GM19351 (cell line): ENCODE measurements at regions not wholly inside any gene's neighbourhood (a gene's known extent, or its start where the extent isn't known, plus 50 kb on each side); places are given as distances from the start of the nearest gene placed in this dataset.

Source experiments
- ATAC-seq: cut with Tn5 transposase; IDR thresholded peaks from one replicate; pipeline ENCODE4 v1.9.1; 2021; ENCODE audit warnings: mild to moderate bottlenecking, moderate library complexity; ENCODE audit not compliant: unreplicated experiment

GRCh38 chr2:15834381-15835031 lies 105.8 kb upstream of the MYCN start:
- ATAC-seq = no peak

DNA sequence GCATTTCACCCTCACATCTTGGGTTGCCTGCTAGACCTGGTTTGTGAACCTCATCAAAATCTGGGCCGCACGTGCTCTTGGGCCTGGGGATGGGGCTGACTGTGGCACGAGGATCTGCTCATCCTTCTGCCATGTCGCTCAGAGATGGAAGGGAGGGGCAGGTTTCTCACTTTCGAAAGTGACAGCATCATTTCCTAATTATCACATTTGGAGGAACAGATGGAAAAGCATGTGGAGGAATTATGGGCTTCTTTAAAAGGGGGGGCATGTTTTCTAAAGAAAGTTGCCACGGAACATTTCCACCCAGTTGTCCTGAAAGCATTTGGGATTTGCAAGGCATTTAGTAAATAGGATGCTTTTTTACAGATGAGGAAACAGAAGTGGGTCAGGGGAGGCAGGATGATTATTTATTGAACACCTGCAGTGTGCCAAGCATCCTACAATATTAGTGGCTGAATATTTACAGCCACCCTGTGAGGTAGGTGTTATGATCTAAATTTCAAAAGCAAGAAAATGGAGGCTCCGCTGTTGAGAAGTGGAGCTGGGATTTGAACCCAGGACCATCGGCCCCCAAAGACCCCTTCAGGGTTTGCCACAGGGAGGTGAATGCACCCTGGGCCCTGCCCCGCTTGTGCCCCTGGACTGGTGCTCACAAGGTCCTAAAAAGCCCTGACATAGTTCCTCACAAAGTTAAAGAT lies 104.2 kb upstream of the MYCN start:
- no peak for ATAC-seq

GRCh38 chr2:15836689-15837610 lies 103.4 kb upstream of the MYCN start:
- no peak for ATAC-seq

GRCh38 chr2:15838481-15839090 lies 101.8 kb upstream of the MYCN start:
- ATAC-seq = no peak

DNA sequence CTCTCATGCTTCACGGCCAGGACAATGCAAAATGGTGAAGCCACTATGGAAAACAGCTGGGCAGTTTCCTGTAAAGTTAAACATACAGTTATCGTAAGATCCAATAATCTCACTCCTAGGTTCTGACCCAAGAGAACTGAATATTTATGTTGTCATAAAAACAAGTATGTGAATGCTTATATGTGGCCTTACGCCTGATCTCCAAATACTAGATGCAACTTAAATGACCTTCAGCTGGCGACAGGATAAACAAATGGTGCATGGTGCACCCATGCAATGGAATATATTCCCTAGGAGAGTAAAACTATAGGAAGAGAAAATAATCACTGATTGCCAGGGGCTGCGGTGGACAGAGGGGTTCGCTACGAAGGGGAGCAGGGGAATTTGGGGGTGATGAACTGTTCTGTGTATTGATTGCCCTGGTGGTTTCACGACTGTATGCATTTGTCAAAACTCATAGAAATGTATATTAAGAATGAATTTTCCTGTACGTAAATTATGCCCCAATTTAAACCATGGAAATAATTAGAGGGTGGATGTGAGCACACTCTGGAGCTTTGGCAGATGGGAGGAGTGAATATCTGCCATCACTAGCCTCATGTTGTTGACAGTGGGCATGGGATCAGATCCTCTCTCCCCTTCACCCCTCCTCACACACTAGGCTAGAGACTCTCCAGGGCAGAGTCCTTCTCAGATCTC lies 100.8 kb upstream of the MYCN start:
- ATAC-seq = no peak

DNA sequence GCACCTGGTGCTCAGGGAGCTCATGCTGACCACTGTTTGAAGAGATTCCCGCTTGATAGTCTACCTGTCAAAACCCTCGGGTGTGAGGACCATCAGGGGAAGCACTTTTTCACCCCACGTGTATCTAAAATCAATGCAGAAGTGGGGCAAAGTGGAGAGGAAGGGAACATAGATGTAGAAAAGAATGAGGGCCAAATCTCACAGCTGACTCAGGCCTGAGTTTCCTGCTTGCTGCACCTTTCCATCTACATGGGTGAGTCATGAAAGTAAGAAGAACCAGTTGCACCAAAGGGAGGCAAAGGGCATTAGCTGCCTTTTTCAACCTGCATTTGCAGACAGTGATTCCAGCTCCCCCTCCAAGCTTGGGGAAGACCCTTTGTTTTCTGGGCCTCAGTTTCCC lies 100.2 kb upstream of the MYCN start:
- no peak for ATAC-seq

GRCh38 chr2:15840969-15841368 lies 99.4 kb upstream of the MYCN start:
- no peak for ATAC-seq

DNA sequence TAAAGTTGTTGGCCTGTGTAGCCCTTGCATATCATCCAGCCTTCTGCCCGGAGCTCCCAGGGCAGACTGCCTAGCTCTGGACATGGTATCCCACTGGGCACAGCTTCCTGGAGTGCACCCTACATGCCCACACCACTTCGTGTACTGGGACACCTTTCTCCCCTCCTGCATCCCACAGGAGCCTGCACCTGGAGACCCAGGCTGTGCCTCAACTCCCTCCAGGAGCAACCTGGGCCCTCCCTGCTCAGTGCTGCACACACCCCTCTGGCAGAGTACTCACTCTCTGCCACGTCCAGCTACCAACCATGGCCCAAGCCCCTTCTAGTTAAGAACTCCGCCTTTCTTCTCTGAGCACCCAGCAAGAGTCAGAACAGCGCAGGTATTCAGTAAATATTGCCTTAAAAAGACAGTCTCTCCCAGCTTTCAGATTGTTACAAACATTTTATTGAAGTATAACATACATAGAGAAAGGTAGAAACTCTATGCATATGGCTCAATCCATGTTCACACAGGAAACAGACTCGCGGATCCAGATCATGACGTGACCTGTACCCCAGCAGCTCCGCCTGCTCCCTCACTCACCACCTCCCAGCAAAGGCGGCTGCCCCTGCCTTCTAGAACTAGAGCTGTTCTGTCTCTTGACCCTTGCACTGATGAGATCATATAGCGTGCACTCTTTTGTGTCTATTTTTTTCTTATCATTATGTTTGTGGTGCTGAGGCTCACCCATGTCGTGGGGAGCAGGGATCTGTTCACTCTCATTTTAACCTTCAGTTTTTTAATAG lies 98.4 kb upstream of the MYCN start:
- ATAC-seq = no peak

DNA sequence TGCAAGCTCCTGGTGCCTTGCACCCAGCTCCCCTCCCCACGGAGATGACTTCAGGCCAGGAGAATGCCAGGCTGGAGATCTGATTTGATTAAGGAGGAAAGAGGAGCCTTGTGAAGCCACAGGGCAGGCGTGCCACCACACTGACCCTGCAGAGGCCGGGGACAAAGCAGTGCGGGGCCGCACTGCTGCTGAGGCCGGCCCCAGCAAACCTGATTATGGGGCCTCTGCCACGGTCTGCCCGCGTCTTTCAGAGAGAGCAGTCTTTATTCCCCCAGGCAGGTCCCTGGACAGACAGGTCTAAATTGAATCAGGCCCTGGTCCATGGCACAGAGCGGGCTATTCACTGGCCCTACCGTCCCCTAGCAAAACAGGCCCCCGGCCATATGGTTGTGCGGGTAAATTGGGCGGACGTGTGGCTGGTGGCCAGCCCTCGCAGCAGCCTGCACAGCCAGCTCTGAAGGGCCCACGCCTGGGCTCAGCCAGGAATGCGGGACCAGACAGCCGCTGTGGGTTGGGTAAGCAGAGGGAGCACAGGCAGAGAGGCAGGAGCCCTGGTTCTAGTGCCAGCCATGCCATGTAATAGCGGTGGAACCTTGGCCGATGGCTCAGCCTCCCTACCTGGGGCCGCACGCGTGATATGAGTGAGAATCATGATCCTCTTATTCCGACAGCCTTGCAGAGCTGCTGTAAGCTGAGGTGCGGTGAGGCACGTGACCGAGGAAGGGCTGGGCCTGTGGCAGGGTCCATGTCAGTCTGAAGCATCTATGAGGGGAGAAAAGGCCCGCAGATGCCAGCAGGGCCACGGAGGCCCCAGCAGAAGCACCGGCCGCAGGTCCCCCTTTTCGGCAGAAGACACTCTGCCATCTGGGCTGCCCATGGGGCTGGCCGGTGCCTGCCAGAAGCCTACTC lies 97.3 kb upstream of the MYCN start:
- ATAC-seq = no peak

GRCh38 chr2:15844211-15844801 lies 96.0 kb upstream of the MYCN start:
- ATAC-seq = no peak

GRCh38 chr2:15845294-15845693 lies 95.1 kb upstream of the MYCN start:
- ATAC-seq = no peak

GRCh38 chr2:15845737-15846405 lies 94.5 kb upstream of the MYCN start:
- no peak for ATAC-seq

- no peak for ATAC-seq
Observed at GRCh38 chr2:15846626-15847025, 93.7 kb upstream of the MYCN start.

DNA sequence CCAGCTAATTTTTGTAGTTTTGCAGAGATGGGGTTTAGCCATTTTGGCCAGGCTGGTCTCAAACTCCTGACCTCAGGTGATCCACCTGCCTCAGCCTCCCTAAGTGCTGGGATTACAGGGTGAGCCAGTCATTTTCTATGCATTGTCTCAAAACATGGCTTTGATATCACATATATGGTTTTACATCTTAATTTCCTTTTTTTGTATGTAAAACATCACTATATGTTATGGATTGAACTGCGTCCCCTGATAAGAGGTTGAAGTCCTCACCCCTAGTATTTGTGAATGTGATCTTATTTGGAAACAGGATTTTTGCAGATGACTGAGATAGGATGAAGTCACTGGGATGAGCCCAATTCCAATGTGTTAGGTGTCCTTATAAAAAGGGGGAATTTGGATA lies 89.8 kb upstream of the MYCN start:
- ATAC-seq = no peak

DNA sequence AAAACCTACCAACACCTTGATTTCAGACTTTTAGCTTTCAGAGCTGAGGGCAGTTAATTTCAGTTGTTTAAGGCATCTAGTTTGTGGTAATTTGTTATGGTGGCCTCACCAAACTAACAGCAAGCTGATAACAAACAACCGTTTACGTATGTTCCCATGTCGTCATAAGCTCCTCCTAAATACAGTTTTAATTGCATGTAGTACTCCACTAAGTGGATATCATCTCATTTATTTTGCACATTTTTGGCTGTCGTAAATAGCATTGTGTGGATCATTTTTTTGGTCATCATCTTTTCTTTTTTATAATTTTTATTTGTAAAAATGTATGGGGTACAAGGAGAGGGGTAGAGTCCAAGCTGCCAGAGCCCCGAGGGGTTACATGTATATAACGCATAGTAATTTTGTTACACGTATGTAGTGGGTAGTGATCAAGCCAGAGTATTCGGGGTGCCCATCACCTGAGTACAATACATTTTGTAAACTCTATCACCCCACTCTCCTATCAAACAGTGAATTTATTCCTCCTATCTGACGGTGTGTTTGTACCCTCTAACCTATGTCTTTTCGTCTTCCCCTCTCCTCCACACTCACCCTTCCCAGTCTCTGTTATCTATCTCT lies 89.2 kb upstream of the MYCN start:
- ATAC-seq = no peak

DNA sequence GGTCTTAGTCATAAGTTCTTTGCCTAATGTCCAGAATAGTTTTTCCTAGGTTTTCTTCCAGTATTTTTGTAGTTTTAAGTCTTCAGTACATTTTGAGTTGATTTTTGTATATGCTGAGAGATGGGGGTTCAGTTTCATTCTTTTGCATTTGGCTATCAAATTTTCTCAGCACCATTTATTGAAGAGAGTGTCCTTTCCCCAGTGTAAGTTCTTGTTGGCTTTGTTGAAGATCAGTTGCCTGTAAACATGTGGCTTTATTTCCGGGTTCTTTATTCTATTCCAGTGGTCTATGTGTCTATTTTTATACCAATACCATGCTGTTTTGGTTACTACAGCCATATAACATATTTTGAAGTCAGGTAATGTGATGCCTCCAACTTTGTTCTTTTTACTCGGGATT lies 87.5 kb upstream of the MYCN start:
- no peak for ATAC-seq

DNA sequence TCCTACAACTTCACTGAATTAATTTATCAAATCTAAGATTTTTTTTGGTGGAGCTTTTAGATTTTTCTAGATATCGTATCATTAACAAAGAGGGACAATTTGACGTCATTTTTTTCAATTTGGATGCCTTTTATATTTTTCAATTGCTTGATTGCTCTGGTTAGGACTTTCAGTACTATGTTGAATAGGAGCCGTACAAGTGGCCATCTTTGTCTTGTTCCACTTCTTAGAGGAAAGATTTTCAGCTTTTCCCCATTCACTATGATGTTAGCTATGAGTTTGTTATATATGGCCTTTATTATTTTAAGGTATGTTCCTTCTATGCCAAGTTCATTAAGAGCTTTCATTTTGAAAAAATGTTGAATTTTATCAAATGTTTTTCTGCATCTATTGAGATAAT lies 86.4 kb upstream of the MYCN start:
- ATAC-seq = no peak
